ENCODE measurements at regions not wholly inside any gene's neighbourhood (a gene's known extent, or its start where the extent isn't known, plus 50 kb on each side); places are given as distances from the start of the nearest gene placed in this dataset.

- Histone ChIP-seq H3K4me3 (ENCODE audit: low read length) (no peak overlapping the region), H3K9ac (ENCODE audit: low read length) (no peak overlapping the region), H3K27me3 (ENCODE audit: low read length) (no peaks in the 10 kb centered on the region), H3K4me2 (ENCODE audit: low read length) (no peak overlapping the region), H3K4me1 (ENCODE audit: insufficient read depth, low read length) (no peaks in the 10 kb centered on the region), H3K9me3 (ENCODE audit: low read length) (no peaks in the 10 kb centered on the region), H2AFZ (ENCODE audit: low read length) (no peak overlapping the region), H3K27ac (ENCODE audit: low read length) (no peak overlapping the region), H4K20me1 (ENCODE audit: low read length) (no peaks in the 10 kb centered on the region), H3K79me2 (ENCODE audit: low read length) (no peaks in the 10 kb centered on the region), H3K36me3 (ENCODE audit: low read depth, low read length) (no peaks in the 10 kb centered on the region), H3F3A (ENCODE audit: low read length, unreplicated experiment) (no peaks in the 10 kb centered on the region), H3K9me2 (replicated peaks; ENCODE audit: low read length) (no peaks in the 10 kb centered on the region)
- TF ChIP-seq CTCF (conservative IDR thresholded peaks at IDR 0.05; ENCODE audit: low read depth, low read length) (no peak), EZH2 (IDR thresholded peaks at IDR 0.05; ENCODE audit: low read length, unreplicated experiment) (no peak), EZH2phosphoT487 (IDR thresholded peaks at IDR 0.05; ENCODE audit: borderline replicate concordance, low read length) (no peak)
- intact Hi-C loops (cut with micrococcal nuclease): no loop called here
- no peak for ATAC-seq
- POLR2A ChIA-PET (ENCODE audit: unreplicated experiment): no interaction called here
- DNase-seq: no peak
- CTCF ChIA-PET: no interaction called here
- no TSS peak for BruUV-seq (replicated peaks)
Observed at GRCh38 chr2:187994464-187995331, 297.0 kb upstream of the GULP1 start.

GRCh38 chr2:187995556-187995955 lies 296.1 kb upstream of the GULP1 start:
- Histone ChIP-seq H4K20me1 (ENCODE audit: low read length) (no peaks in the 10 kb centered on the region), H3F3A (ENCODE audit: low read length, unreplicated experiment) (no peaks in the 10 kb centered on the region), H3K4me3 (ENCODE audit: low read length) (no peak overlapping the region), H3K4me1 (ENCODE audit: insufficient read depth, low read length) (no peaks in the 10 kb centered on the region), H3K27me3 (ENCODE audit: low read length) (no peaks in the 10 kb centered on the region), H3K27ac (ENCODE audit: low read length) (no peak overlapping the region), H3K9me3 (ENCODE audit: low read length) (no peaks in the 10 kb centered on the region), H3K79me2 (ENCODE audit: low read length) (no peaks in the 10 kb centered on the region), H3K9ac (ENCODE audit: low read length) (no peak overlapping the region), H2AFZ (ENCODE audit: low read length) (no peak overlapping the region), H3K4me2 (ENCODE audit: low read length) (no peak overlapping the region), H3K36me3 (ENCODE audit: low read depth, low read length) (no peaks in the 10 kb centered on the region), H3K9me2 (replicated peaks; ENCODE audit: low read length) (no peaks in the 10 kb centered on the region)
- BruUV-seq (replicated peaks): no TSS peak
- ATAC-seq (no peak), DNase-seq (no peak)
- ChIA-PET CTCF (no interaction called here), POLR2A (ENCODE audit: unreplicated experiment) (no interaction called here)
- intact Hi-C loops (cut with micrococcal nuclease): no loop called here
- TF ChIP-seq CTCF (conservative IDR thresholded peaks at IDR 0.05; ENCODE audit: low read depth, low read length) (no peak), EZH2phosphoT487 (IDR thresholded peaks at IDR 0.05; ENCODE audit: borderline replicate concordance, low read length) (no peak), EZH2 (IDR thresholded peaks at IDR 0.05; ENCODE audit: low read length, unreplicated experiment) (no peak)

- DNase-seq (no peak), ATAC-seq (no peak)
- no peaks in the 10 kb centered on the region for H4K20me1 ChIP-seq (ENCODE audit: low read length)
- no peak overlapping the region for H3K4me3 ChIP-seq (ENCODE audit: low read length)
- H3F3A ChIP-seq (ENCODE audit: low read length, unreplicated experiment): no peaks in the 10 kb centered on the region
- H3K79me2 ChIP-seq (ENCODE audit: low read length): no peaks in the 10 kb centered on the region
- ChIA-PET POLR2A (ENCODE audit: unreplicated experiment) (no interaction called here), CTCF (no interaction called here)
- H3K9me3 ChIP-seq (ENCODE audit: low read length): no peaks in the 10 kb centered on the region
- no peak overlapping the region for H2AFZ ChIP-seq (ENCODE audit: low read length)
- no peaks in the 10 kb centered on the region for H3K9me2 ChIP-seq (replicated peaks; ENCODE audit: low read length)
- H3K27ac ChIP-seq (ENCODE audit: low read length): no peak overlapping the region
- H3K4me2 ChIP-seq (ENCODE audit: low read length): no peak overlapping the region
- no peaks in the 10 kb centered on the region for H3K36me3 ChIP-seq (ENCODE audit: low read depth, low read length)
- intact Hi-C loops (cut with micrococcal nuclease): no loop called here
- no peaks in the 10 kb centered on the region for H3K27me3 ChIP-seq (ENCODE audit: low read length)
- no TSS peak for BruUV-seq (replicated peaks)
- H3K4me1 ChIP-seq (ENCODE audit: insufficient read depth, low read length): no peaks in the 10 kb centered on the region
- TF ChIP-seq EZH2phosphoT487 (IDR thresholded peaks at IDR 0.05; ENCODE audit: borderline replicate concordance, low read length): no peak
- no peak for TF ChIP-seq EZH2 (IDR thresholded peaks at IDR 0.05; ENCODE audit: low read length, unreplicated experiment)
- TF ChIP-seq CTCF (conservative IDR thresholded peaks at IDR 0.05; ENCODE audit: low read depth, low read length): no peak
- H3K9ac ChIP-seq (ENCODE audit: low read length): no peak overlapping the region
Observed at GRCh38 chr2:187996630-187997029, 295.0 kb upstream of the GULP1 start.

Data from PC-3 (cell line).